Activated CD4-positive, alpha-beta T cell treated with anti-CD3 and anti-CD28 coated beads for 24 hours (primary cell): ENCODE measurements at regions not wholly inside any gene's neighbourhood (a gene's known extent, or its start where the extent isn't known, plus 50 kb on each side); places are given as distances from the start of the nearest gene placed in this dataset.

Experiments
- DNase-seq, 2 donors: peaks; one replicate each; pipeline ENCODE4 v3.0.0-alpha.2; 2020; ENCODE audit warnings: low read depth in 2 of 2

DNA sequence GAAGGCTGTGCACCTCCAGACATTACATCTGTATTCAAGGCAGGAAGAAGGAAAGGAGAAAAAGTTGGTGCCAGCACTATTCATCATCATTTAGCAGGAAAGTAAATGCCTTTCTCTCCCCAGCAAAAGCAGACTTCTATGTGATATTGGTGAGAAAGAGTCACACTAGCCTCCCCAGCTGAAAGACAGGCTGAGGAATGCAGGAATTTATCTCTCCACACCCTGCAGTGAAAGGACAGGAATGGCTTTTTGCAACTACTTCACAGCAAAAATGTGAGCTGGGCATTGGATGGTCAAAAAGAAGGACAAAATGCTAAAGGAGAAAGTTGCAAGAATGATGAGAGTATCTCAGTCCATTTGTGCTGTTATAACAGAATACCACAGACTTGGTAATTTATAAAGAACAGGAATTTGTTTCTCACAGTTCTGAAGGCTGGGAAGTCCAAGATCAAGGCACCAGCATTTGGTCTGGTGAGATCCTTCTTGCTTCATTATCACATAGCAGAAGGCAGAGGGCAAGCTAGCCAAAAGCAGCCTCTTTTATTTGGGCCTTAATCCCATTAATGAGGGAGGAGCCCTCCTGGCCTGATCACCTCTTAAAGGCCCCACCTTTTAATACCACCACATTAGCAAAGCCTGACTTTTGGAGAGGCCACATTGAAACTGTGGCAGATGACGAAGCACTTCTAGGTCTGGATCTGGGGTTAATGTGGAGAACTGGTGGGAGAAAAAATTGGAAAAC lies 388.1 kb upstream of the SLC14A2 start:
- no peak for DNase-seq

DNA sequence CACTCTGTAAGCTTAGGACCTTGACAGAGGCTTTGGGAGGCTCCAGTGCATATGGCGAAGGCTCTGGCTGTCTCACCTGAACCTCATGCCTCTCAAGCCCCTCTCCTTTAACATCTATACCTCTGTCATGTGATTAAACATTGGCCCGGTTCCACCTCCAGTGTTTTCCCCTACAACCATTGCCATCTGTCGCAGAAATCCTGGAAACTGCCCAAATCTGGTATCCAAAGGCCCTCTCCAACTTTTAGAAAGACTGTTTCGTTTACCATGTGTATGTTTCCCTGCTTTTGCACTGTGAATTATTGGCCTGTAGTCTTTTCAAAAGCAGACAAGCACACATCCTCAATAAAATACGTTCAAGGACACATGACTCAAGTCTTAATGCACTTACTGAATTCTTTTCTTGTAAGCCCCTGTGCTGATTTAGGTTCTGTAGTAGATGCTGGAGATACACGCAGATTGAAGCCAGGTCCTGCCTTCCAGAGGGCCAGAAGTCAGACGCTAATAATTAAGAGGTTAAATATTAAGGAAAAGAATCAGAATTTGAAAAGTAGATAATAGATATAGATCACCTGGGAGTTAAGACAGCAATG lies 386.4 kb upstream of the SLC14A2 start:
- DNase-seq, result no peak

DNA sequence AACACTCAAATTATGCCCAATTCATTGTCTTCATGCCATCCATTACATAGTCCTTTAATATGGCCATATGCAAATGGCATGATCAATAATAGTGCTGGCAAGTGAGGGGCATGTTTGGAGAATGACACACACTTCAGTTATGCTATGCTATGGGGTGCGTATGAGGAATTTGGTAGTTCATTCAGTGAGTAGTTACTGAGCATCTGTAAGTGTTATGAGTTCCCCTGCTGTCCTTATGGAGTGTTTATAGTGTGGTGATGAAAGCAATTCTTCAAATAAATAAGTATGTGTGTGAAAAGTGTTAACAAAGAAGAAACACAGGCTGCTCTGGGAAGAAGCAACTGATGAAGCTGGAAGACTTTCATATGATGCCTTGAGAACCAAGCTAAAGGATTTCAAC lies 383.7 kb upstream of the SLC14A2 start:
- no peak for DNase-seq

DNA sequence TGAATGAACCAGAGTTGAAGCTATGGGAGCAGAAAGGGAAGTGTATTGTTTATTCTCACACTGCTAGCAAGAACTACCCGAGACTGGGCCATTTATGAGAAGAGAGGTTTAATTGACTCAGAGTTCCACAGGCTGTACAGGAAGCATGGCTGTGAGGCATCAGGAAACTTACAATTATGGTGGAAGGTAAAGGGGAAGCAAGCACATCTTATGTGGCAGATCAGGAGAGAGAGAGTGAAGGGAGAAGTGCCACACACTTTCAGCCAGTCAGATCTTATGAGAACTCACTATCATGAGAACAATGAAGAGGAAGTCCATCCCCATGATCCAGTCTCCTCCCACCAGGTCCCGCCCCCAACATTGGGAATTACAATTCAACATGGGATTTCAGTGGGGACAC lies 383.2 kb upstream of the SLC14A2 start:
- DNase-seq, result no peak

DNA sequence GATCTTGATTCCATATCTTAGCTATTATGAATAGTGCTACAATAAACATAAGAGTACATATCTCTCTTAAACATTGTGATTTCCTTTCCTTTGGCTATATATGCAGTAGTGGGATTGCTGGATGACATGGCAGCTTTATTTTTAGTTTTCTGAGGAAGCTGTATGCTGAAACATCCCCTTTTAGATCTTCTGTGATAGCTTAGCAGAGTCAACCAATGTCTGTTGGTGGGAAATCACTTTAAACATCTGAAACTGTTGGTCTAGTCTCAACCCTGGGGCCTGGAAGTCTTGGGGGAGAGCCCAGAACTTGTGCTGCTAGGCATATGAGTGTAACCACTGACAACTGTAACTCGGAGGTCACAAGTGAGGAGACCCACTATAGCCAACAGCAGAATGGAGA lies 378.6 kb upstream of the SLC14A2 start:
- DNase-seq, result no peak

DNA sequence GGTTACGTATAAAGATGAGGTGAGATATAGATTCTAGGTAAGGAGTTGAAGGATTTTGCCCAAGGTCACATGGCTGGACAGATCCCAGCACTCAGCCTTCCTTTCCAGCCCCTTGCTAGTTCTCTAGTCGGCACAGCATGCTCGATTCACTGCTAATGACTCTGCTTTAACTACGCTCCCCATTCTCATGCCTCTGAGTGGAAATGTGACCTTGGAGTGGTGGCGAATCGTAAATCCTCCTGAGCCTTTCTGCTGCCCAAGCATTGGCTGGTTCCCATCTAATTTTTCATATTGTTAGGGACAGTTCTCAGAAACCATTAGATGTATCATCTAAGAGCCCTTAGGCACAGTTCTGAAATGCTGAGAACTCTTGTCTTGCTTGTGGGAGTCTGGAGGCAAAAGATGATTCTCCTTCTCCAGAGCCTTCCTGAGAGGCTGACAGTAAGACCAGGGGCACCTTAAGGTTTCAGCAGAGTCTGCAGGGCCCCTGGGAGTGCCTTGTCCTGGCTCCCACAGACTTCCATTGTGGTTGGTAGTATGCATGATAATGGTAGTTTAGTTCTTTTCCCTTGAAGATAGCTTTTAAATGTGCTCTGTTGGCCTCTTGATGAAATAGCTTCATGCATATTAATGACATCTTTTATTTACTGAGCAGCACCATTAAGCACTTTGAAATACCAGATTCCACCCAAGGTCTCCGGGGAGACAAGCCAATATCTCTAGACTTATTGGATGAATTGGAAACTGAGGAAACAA lies 377.8 kb upstream of the SLC14A2 start:
- DNase-seq, result no peak

DNA sequence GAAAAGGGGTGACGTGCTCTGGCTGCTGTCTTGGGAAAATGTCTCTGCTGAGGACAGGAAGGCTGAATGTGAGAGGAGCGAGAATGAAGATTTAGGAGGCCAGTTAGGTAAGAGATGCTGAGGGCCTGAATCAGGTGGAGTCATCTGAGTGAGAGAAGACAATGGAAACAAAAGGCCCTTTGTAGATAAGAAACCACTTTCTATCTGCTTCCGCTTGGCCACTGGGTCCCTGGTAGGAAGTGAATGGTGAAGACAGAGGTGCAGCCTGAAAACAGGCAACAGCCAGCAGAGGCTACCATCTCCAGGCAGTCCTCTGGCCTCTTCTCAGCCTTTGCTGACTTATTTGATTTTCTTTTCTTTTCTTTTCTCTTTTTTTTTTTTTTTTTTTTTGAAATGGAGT lies 374.0 kb upstream of the SLC14A2 start:
- no peak for DNase-seq

DNA sequence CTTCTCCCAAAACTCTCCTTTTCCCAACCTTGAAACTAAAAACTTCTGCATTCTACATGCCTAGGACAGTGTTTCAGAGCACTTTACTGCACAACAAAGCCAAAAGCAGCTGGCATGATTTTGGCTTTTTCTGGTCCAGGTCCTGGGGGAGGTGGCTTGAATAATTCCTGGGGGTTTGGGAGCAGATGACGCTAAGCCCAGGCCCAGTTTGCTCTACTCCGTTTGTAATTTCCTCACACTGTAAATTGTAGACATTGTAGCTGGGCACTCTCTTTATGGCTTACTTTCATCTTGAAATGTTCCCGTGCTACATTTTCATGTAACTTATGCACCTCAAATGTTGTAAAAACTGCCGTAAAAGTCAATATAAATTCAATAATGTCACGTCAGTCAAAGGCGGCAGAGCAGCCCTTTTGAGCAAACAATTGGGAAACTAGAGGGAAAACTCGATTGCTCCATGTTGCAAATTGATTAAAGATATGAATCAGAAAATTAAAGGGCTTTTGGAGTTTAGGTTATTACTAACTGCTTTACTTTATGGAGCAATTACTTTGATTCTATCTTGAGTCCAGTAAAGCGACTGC lies 373.2 kb upstream of the SLC14A2 start:
- no peak for DNase-seq

DNA sequence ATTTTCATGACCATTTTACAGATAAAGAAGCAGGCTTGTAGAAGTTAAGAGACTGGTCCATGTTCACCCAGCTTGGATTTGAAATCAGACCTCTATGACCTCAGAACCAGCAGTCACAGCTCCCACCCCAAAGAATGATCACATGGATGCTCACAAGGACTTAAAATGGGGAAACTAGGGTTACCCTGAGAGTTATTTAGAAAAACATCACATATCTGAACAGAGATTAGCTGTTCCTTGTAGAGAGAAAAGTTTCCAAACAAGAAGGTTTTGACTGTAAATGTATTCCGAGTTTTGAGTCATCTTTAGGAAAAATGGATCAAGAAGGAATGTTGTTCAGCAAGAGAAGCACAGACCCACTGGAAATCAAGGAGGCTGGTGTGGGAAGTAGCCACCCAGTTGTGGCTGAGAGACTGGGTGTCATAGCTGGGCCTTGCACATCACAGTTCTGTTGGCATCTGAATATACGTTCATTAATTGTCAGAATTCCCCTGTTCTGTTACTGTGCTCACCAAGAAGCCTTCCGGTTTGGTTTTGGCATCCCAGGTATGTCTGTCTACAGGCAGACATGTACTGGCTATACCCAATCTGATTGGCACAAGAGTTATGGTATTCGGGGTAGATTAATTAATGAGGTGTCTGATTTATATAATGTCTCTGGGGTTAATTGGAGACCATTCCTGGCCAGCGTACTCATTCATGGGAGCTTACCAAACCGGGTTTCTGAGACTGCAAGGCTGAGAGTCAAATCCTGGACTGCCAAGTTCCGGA lies 371.8 kb upstream of the SLC14A2 start:
- no peak for DNase-seq

DNA sequence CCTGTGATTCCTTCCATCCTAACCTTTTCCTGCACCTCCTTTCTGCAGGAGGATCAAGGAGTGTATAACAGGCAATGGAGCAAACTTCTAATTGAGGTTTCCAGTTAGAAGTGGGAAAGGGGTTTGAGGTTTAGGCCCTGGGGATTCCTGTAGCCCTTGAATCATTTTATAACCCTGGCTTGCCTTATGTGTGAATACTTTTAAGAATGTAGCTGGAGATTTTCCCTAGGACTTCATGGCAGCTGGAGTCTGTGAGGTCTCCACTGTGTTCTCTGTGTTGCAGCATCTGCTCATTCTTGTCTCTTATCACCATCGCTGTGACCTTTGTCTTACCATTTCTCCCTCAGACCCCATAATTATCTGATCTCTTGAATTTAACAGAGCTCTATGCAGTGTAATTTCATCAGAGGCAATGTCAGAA lies 370.2 kb upstream of the SLC14A2 start:
- no peak for DNase-seq

DNA sequence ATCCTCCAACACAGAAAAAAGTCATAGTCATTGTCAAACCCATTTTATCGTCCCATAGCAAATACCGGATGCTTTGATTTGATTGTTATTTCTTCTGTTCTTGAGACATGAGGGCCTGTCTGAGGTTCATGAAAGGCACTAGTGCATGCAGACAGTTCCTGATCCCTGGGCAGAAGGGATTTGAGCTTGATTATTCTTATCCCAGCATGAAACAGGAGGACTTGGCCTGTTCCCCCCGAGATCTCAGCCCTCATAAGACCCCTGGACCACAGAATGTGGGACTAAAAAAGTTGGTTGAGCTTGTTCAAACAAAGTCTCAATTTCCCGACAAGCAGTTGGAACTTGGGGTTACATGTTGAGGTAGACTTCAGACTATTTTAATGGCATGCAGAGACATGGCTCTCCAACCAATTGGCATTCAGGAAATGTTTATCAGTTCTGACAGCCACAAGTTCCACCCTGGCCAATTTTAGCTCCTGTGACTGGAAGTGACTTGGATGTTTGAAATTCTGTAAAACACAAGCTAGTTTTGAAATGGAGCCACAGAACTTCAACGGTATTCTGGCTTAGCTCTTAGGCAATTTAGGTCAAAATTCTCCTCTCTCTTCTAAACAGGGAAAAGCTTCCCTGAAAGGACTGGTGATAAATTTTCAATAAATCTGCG lies 366.9 kb upstream of the SLC14A2 start:
- DNase-seq, result no peak

DNA sequence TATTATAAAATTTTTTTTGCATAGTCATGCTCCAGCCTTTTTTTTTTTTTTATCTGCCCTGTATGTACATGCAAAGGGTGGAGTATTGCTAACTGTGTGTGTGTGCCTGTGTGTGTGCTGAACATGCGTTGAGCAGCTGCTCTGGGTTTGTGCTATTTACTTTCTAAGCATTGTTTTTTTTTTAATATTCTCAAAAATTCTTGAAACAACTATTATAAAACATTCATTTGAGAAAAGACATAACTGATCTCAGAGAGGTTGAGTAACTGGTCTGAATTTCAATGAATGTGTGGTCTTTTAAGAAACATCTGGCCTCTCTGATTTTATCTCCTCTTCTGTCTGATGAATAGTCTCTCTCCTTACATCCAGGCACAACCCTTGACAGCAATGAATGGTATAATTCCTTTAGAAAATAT lies 366.0 kb upstream of the SLC14A2 start:
- no peak for DNase-seq

DNA sequence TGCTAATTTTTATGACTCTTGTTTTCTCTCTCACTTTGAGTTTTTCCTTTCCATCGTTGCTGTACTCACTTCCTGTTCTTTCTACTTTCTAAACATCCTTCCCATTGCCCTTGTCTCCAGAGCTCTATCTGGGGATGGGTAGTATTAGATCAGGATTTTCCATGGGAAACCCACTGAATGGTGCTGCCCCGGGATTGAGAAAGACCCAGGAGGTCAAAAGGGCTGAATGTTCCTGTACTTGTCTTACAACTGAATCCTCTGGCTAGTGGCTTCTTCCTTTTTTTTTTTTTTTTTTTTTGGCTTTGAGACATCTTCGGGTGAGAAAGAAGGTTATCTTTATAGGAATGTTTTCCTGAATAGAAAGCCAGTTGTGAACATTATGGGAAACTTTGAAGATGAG lies 364.8 kb upstream of the SLC14A2 start:
- DNase-seq, result no peak

DNA sequence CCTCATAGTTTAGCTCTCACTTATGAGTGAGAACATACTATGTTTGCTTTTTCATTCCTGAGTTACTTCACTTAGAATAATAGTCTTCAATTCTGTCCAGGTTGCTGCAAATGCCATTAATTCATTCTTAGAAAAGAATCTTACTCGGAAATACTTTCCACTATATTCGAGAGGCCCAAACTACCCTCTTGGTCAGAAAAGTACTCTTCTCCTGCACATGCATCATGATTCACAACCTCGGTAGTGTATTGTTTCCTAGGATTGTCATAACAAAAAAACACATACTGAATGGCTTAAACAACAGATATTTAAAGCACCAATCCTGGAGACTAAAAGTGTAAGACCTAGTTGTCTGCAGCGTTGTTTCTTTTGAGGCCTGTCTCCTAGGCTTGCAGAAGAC lies 364.0 kb upstream of the SLC14A2 start:
- DNase-seq, result no peak

DNA sequence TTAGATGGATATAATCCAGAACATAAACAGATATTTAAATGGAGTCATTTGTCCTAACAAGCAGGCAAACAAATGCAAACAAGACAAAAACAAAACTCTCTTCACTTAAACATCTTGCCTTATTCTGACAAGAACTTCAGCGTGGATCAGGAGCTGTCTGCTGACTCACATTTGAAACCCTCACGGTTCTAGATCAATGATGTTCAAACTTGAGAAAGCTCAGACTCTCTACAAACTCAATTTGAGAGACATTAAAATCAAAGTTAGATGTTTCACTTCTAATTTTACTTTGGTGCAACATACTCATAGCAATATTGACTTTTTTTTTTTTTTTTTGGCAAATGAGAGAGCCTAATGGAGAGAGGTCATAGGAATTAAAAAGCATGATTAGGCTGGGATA lies 362.8 kb upstream of the SLC14A2 start:
- no peak for DNase-seq

DNA sequence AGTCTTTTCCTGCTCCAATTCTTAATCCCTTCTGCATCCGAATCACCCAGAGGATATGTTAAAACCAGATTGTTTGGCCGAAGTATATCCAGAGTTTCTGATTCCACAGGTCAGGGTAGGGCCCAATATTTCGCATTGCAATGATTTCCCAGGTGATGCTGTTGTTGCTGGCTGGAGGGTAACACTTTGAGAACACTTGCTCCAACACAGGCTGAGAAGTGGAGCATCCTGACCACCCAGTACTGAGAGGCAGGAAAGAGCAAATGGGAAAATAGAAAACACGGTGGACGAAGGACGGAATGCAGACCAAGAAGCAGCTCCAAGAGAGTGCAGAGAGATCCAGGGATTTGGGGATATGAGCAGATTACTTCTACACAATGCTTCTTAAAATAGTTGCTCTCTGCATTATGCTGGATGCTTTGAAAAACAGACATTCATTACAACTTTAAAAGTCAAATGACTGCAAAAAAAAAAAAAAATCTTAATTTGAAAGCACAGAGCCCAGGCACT lies 362.2 kb upstream of the SLC14A2 start:
- DNase-seq, result no peak

DNA sequence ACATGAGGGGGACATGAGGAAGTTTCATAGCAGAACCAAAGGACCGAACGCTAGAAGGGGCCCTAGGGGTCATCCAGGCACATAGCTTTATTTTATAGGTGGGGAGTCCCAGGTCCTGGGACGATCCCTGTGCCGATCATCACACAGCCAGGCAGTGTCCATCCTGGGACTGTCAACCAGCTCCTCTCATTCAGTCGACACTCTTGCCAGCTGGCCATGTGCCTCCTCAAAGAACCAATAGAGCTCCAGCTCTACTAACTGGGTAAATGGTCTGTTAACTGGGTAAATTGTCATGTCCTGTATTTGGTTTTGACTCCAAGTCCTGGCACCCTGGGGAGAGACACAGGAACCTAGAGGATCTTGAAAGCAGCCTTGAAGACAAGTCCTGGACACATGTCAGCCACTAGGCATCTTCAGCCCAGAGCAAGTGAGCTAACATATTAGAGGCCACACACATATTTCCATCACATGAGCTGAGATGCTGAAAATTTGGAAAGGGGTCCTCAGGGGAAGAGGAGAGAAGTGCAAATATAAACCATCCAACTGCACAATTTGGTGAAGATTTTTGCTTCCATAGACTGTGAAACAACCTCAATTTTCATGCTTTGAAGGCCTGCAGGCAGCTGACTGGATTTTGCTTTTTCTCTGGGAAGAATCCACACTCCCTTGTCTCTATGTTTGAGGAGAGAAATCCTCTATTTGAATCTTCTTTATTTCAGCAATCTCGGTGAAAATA lies 361.1 kb upstream of the SLC14A2 start:
- DNase-seq, result no peak

DNA sequence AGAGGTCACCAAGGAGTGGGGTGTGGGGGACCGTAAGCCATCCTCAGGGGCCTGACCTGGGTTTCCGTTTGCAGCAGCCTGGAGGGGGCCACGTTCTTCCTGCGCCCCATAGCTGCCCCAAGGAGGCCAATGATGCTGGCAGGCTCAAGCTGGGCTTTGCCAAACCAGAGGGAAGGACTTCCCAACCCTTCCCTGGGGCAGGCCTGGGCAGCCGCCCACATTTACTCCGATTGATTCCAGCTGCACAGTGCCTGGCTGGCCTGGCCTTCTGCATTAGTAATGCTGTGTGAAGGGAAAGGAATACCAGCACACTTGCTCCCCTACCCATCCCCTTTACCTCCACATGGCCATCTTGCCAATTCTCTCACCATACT lies 360.6 kb upstream of the SLC14A2 start:
- DNase-seq, result no peak

DNA sequence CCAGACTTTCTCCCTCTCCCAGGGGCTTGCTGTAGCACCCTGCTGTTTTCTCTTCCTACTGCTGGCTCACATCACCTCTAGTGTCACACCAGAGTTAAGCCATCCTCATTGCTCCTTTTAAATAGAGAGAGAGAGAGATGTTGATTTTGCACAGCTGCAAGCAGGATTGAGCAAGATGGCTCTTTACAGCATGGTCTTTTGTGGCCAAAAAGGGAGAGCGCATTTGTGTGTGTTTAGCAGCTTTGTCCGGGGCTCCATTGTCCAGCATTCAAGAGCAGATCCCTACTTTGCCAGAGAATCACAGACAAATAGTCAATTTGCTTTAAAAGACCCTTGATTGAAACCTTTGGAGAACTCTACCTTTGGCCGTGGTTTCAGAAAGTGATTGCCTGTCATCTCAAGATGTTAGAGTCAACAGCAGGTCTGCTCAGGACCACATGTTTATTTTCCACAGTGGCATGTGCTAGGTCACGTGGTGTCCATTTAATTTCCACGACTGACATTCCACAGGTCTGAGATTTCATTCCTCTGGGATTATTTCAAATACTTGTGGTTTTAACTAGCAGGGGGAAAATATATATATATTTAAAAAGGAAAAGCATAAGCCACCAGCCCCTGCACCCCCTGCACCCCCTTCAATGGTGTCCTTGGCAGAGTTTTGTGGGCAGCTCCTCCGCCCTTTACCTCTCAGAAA lies 359.9 kb upstream of the SLC14A2 start:
- DNase-seq, result no peak

DNA sequence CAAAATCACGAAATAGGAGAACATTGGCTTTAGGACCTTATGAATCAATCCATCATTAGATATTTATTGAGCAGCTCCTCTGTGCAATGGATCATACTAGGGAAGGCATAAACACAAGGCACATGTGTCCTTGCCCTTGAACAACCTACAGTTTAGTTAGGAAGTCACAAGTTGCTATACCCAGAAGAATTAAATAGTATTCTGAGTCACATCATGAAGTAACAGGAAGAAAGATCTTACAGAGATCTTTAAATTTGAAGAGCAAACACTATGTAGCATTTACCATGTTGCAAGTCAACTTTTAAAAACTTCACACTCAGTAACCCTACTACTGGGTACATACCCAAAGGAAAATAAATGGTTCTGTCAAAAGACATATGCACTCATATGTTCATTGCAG lies 355.2 kb upstream of the SLC14A2 start:
- no peak for DNase-seq
